ENCODE measurements at regions not wholly inside any gene's neighbourhood (a gene's known extent, or its start where the extent isn't known, plus 50 kb on each side); places are given as distances from the start of the nearest gene placed in this dataset.
A peak's percentile ranks its signal among the peaks of the same experiment; 100 is the strongest.
"Not testable (repeated sequence)": the region's sequence is repeated elsewhere in the genome, so short reads cannot be mapped to it uniquely, and the experiment has no call there.

DNA sequence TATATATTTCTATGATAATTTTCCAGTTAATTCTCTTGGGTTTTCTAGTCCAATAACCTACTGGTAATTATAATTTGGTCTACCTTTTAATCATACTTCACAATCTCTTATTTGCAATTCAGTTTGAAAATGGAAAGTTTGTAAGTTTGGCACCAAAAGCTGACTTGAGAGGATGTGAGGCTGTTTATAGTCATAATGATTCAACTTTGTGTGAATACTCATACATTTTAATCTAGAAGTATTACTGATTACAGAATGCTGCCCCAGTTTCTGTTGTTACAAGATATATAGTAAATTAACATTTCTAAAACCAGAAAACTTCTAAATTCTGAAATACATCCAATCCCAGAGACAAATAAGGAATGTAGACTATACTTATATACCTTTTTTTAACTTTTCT, 158.2 kb downstream of the SLC38A4 start:
- DNase-seq = no peak

DNA sequence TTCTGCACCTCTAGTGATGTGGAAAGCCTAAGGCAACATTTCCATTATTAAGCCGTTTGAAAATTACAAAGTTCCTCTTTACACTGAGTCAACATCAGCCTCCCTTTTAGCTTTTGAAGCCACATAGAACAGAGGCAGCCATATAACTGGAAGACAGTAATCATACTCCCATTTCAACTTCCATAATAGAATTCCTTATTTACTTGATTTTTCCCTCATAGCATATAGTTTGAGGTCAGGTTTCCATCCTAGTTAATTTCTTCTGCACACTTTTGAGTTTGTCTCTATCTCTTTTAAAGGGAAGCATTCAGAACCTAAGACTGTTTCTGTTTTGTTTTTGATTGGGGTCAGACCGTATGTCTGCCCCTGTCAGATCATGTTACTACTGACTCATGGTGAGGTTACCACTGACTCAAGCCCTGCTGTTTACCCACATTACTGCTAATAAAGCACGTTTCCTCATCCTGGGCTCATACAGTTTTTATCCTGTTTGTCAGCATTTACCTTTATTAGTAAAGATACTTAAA, 161.0 kb downstream of the SLC38A4 start:
- DNase-seq = peak; percentile 52

DNA sequence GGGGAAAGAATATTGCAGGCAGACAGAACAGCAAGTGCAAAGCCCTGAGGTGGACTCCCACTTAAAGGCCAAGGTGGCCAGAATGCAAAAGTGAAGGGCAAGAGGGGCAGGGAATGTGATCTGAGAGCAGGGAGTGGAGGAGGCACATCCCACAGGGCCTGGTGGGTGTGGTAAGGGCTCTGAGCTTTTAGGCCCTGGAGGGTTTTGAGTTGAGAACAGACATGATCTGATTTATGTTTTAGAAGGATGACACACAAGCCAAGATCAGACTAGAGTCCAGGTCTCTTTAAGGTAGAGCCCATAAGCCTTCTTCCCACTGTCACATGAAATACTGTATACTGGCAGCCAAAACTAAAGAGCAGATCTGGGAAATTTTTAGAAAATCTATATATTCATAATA, 162.5 kb downstream of the SLC38A4 start:
- DNase-seq = no peak

GRCh38 chr12:46661110-46661845, 164.5 kb downstream of the SLC38A4 start:
- peak; percentile 53 for DNase-seq

- DNase-seq = no peak
Measured at GRCh38 chr12:46660719-46661109, 165.1 kb downstream of the SLC38A4 start.

DNA sequence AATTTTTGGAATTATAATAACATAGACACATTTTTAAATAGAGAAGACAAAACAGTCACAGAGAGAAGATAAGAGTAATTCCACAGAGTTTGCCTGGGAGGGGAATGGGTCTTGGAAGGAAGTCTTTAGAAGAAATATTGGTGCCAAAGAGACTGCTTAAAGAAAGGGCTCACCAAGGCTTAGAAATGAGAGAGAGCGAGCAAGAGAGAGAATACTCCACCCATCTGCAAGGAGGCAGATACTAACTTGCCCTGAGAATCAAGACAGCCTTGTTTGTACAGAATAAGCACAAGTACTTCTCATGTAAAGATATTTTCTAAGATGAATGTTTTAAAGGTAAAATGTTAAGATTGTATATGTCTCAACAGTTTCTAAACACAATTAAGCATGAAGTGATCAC, 165.5 kb downstream of the SLC38A4 start:
- no peak for DNase-seq

DNA sequence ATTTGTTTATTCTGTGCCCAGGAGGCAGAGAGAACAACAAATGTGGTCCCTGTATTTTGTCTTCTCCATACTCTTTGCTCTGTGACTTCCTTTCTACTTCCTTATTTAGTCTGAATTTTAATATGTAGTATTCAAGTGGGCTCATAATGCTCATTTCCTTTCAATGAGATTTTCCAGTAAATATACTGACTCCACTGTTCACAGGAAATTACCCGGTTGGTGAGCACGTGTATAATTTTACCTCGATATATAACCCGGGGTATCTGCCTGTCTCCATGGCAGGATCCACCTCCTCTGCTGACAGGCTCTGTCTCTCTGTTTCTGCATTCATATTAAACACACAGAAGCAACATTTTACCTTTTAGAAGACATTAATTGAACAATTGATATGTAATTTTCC, 166.0 kb downstream of the SLC38A4 start:
- DNase-seq = no peak

GRCh38 chr12:46659032-46659650, 166.7 kb downstream of the SLC38A4 start:
- DNase-seq = no peak

DNA sequence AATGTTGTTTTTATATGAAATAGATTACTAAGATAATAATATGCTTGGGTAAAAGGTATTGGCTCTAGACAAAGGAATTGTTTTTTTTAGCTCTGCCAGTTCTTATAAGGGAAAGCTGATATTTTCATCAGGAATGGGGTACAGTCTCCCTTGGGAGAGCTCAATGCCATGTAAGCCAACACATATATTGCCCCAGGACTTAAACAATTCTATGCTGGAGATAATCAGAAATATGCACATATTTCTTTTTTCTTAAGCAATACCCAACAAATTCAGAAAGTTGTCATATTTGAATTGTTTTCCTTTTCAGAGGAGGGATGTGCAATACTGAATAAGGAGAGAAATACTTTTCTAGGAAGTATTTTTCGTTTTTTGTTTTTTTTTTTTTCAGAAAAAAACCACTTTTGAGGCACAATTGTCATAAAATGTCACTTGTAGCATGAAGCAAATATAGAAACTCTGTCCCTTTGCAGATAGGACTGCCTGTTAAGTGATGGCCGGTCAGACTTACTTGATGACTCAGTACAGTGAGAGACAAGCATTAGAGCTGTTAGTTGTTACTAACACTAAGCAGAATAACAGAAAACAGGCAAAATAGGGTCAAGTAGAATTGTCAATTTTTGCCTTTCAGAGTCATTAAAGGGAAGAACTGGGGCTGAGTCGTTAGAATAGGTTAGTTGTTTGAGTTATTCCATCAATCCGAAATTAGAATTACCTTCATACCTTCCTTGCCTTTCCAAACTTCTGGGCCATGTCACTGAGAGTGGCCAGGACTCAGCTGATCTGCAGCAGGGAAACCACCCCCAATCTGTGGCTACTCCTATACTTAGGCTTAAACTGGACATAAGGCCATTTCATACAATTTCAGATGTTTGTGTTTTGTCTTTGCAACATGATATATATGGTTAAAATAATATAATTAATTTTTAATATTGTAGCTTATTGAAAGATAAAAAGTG, 168.1 kb downstream of the SLC38A4 start:
- DNase-seq = no peak

DNA sequence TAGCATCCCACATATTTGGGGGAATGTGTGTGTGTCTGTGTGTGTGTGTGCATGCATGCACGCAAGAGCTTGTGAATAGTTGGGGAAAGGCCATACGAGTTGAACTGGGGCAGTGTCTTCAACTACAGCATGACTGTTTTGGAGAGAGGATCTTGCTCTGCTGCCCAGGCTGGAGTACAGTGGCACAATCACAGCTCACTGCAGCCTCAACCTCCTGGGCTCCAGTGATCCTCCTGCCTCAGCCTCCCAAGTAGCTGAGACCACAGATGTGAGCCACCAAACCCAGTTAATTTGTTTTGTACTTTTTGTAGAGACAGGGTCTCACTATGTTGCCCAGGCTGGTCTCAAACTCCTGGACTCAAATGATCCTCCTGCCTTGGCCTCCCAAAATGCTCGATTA, 169.8 kb downstream of the SLC38A4 start:
- DNase-seq = not testable (repeated sequence)

- DNase-seq = no peak
Measured at GRCh38 chr12:46653311-46653710, 172.5 kb downstream of the SLC38A4 start.

GRCh38 chr12:46652692-46653091, 173.1 kb downstream of the SLC38A4 start:
- no peak for DNase-seq

DNA sequence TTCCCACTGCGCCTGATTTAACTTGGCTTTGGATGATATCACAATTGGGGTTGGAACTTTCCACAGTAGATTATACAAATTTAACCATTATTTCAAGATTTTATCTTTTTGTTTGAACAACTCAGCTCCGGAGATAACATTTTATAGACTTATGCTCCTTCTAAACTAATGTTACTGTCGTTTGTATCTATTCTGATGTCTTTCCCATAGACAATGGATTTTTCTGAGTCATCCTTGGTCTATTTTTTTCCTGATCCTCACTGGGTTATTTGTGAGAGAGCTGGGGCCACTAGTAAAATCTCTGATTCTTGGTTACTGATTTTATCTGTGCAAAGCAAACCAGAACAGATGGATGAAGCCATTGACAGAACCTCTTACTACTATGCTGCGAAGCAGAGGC, 175.1 kb downstream of the SLC38A4 start:
- DNase-seq = no peak

GRCh38 chr12:46649433-46649832, 176.4 kb downstream of the SLC38A4 start:
- no peak for DNase-seq

DNA sequence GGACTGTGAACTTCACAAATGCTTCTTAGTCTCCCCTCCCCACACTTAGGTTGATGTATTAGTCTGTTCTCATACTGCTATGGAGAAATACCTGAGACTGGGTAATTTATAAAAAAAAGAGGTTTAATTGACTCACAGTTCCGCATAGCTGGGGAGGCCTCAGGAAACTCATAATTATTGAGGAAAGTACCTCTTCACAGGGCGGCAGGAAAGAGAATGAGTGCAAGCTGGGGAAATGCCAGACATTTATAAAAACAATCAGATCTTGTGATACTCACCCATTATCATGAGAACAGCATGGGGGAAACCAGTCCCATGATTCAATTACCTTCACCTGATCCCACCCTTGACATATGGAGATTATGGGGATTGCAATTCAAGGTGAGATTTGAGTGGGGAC, 178.8 kb downstream of the SLC38A4 start:
- DNase-seq = no peak

DNA sequence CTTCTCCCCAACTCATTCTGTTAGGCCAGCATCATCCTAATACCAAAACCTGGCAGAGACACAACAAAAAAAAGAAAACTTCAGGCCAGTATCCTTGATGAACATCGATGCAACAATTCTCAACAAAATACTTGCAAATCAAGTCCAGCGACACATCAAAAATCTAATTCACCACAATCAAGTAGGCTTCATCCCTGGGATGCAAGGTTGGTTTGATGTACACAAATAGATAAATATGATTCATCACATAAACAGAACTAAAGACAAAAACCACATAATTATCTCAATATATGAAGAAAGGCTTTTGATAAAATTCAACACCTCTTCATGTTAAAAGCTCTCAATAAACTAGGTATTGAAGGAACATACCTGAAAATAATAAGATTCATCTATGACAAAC, 184.1 kb downstream of the SLC38A4 start:
- DNase-seq = not testable (repeated sequence)

DNA sequence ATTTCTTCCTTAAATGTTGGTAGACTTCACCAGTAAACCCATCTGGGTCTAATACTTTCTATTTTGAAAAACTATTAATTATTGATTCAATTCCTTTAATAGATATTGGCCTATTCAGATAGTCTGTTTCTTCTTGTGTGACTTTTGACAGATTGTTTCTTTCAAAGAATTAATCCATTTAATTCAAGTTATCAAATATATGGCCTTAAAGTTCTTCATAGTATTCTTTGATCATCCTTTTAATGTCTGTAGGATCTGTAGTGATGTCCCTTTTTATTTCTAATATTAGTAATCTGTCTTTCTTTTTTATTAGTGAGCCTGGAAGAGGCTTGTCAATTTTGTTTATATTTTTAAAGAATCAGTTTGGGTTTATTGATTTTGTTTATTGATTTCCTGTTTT, 190.0 kb downstream of the SLC38A4 start:
- no peak for DNase-seq

DNA sequence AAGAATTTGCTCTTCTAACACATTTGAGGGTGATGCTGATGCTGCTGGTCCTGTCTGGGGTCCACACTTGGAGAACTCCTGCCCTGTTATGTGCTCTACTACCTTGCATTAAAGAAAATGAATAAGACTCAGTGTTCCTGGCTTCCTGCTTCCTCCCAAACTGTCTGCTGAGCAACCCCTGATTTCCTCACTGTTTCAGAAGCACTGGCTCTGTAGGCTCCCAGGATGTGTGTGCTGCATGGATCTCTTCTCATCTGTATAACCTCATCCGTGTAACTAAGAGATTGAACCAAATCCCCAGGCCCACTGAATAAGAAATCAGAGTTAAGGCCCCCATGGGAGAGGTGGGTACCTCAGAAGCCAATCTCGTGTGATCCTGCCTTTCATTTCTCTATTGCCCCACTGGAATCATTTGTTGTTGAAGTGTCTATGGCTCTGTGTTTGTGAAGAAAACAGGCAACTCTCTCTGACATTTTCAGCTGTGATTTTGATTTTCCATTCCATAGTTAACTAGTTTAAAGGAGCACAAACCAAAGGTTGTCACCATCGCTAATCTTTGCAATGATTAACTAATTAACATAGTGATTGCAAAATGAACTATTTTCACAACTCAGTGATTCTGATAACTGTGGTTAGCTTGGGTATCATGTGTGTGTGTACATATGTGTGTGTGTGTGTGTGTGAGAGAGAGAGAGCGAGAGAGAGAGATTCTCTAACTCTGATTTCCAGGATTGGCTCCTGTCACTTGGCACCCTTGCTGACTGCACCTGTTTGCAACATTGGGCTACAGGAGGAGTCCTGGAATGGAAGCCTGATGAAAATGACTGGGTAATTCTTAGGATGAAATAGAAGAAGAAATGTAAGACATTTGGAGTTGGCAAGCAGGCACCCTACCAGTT, 196.2 kb downstream of the SLC38A4 start:
- DNase-seq = no peak

DNA sequence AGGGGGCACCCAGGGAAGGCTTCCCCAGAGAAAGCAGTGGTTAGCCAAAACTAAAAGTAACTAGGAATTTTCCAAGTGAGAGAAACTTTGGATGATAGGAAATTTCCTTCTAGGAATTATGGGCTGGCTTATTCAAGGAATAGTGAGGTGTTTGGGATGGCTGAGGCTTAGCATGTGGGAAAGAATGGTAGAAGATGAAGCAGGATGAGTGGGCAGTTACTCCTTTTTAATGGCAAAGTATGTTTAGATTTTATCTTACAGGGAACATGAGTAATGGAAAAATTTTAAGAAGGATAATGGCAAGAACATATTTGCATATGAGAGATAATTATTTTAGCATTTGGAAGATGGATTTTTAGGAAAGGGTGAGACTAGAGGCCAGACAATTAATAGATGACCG, 197.6 kb downstream of the SLC38A4 start:
- DNase-seq = no peak

- no peak for DNase-seq
Measured at GRCh38 chr12:46627686-46628085, 198.1 kb downstream of the SLC38A4 start.

GRCh38 chr12:46619474-46619873, 206.3 kb downstream of the SLC38A4 start:
- DNase-seq = not testable (repeated sequence)

DNA sequence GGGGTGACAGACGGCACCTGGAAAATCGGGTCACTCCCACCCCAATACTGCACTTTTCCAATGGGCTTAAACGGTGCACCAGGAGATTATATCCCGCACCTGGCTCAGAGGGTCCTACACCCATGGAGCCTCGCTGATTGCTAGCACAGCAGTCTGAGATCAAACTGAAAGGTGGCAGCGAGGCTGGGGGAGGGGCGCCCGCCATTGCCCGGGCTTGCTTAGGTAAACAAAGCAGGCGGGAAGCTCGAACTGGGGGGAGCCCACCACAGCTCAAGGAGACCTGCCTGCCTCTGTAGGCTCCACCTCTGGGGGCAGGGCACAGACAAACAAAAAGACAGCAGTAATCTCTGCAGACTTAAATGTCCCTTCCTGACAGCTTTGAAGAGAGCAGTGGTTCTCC, 208.1 kb downstream of the SLC38A4 start:
- not testable (repeated sequence) for DNase-seq
